Fibroblast of skin of left biceps (primary cell): ENCODE measurements at regions not wholly inside any gene's neighbourhood (a gene's known extent, or its start where the extent isn't known, plus 50 kb on each side); places are given as distances from the start of the nearest gene placed in this dataset.

Experiments used
- DNase-seq, 2 experiments: peaks; one replicate each; pipeline ENCODE4 v3.0.0-alpha.2; 2013; ENCODE audit warnings: low read depth in 2 of 2

GRCh38 chr2:150903055-150903454, 358.6 kb downstream of the RBM43 start:
- no peak for DNase-seq

GRCh38 chr2:150900913-150901312, 360.8 kb downstream of the RBM43 start:
- DNase-seq = no peak

GRCh38 chr2:150895968-150896367, 365.7 kb downstream of the RBM43 start:
- no peak for DNase-seq

GRCh38 chr2:150889141-150889540, 372.5 kb downstream of the RBM43 start:
- DNase-seq = no peak

GRCh38 chr2:150888337-150888736, 373.3 kb downstream of the RBM43 start:
- peak in 1 of 2 experiments; percentile 9 for DNase-seq

GRCh38 chr2:150887926-150888325, 373.7 kb downstream of the RBM43 start:
- no peak for DNase-seq

GRCh38 chr2:150885774-150886386, 375.8 kb downstream of the RBM43 start:
- DNase-seq = peak in 1 of 2 experiments; percentile 12

- DNase-seq = no peak
Observed at GRCh38 chr2:150885236-150885635, 376.4 kb downstream of the RBM43 start.

- DNase-seq = no peak
Observed at GRCh38 chr2:150883613-150883895, 378.1 kb downstream of the RBM43 start.

- DNase-seq = no peak
Observed at GRCh38 chr2:150882751-150883612, 378.7 kb downstream of the RBM43 start.

GRCh38 chr2:150880986-150881385, 380.7 kb downstream of the RBM43 start:
- DNase-seq = no peak

GRCh38 chr2:150878356-150878755, 383.3 kb downstream of the RBM43 start:
- DNase-seq = no peak

GRCh38 chr2:150876251-150876950, 385.3 kb downstream of the RBM43 start:
- DNase-seq = peak in 1 of 2 experiments; percentile 22

- peak in 1 of 2 experiments; percentile 5 for DNase-seq
Observed at GRCh38 chr2:150873396-150873772, 385.9 kb upstream of the RND3 start.

GRCh38 chr2:150872756-150873395, 385.4 kb upstream of the RND3 start:
- peak in 1 of 2 experiments; percentile 4 for DNase-seq

- peak in 1 of 2 experiments; percentile 24 for DNase-seq
Observed at GRCh38 chr2:150866431-150866830, 379.0 kb upstream of the RND3 start.

- DNase-seq = no peak
Observed at GRCh38 chr2:150863691-150864090, 376.2 kb upstream of the RND3 start.

GRCh38 chr2:150860301-150860700, 372.8 kb upstream of the RND3 start:
- DNase-seq = no peak

- no peak for DNase-seq
Observed at GRCh38 chr2:150859877-150860276, 372.4 kb upstream of the RND3 start.

GRCh38 chr2:150859162-150859561, 371.7 kb upstream of the RND3 start:
- DNase-seq = no peak

GRCh38 chr2:150858382-150858781, 370.9 kb upstream of the RND3 start:
- DNase-seq = no peak

GRCh38 chr2:150856596-150857281, 369.3 kb upstream of the RND3 start:
- no peak for DNase-seq
